ENCODE measurements at regions not wholly inside any gene's neighbourhood (a gene's known extent, or its start where the extent isn't known, plus 50 kb on each side); places are given as distances from the start of the nearest gene placed in this dataset.
"Not testable (repeated sequence)": the region's sequence is repeated elsewhere in the genome, so short reads cannot be mapped to it uniquely, and the experiment has no call there.

DNA sequence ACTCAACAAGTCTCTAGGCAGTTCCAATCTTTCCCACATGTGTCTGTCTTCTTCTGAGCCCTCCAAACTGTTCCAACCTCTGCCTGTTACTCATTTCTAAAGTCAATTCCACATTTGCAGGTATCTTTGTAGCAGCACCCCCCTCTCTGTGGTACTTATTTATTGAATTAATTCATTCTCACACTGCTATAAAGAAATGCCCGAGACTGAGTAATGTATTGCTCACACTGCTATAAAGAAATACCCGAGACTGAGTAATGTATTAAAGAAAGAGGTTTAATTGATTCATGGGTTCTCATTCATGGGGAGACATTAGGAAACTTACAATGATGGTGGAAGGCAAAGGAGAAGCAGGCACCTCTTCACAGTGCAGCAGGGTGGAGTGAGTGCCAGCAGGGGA is 1413.8 kb downstream of the SI start:
- no peak for DNase-seq (ENCODE audit: low spot score)

DNA sequence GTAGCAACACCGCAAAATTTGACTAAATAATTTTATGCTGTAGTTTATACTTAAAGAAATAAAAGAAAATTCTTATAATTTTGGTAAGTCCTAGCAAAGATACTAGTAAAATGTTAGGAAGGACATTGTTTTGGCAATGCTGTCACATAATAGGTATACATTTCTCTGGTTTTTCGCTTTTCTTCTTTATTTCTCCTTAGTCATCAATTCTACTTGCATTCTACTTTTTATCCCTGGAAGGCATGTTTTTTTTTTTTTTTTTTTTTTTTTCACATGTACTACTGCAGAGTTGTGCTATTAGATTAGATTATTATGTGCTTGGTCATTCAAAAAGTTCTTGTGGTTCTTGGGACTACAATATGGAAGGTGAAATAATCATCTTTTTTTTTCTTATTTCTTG is 1421.2 kb downstream of the SI start:
- DNase-seq (ENCODE audit: low spot score): no peak

DNA sequence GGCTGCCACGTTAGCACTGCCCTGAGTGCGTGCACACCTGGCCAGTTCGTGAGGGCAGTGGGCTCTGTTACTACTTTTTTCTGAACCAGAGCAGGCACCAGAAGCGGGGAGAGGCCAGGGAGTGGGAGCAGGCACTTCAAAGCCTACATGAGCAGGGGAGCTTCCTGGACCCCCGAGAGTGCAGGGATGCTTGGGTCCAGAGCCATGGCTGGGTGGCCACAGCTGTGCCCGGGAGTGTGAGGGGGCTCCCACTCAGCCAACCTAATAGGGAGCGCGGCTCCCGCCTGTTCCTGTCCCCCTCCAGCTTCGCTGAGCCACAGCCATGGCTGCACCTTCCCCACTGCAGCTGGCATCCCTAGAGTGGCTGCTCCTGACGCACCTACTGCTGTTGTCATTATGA is 1423.3 kb downstream of the SI start:
- no peak for DNase-seq (ENCODE audit: low spot score)

DNA sequence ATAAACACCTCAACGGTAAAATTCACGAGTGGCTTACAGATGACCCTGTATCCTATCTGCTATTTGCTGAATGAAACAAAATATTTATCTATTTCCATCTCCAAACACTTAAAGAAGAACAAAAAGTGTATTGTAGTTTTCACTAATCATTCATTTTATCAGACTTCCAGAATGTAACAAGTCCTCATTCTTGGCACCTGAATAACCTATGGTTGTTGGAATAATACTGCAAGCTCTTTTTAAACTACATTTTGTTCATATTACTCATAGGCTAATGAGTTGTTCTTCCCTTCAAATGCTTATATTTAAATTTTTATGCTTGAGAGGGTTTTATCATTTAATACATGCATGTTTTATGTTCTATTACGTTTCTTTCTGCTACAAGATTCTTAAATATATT is 1434.1 kb downstream of the SI start:
- no peak for DNase-seq (ENCODE audit: low spot score)

DNA sequence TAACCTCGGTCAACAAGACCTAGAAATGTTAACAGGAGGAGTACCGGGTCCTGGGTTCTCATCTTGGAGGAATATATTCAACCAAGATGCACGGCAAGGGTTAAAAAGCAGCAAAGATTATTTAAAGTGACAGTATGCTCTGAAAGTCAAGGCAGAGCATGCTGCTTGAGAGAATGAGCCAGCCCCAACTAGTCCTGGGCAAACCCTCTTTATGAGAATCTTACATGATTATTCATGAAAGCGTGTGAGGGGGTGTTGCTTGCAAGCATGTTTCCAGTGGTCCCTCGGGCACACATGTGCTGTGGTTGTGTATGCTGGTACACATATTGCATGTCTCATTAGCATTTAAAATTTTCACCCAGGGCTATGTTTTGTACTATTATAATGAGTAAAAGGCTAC is 1445.6 kb downstream of the SI start:
- DNase-seq (ENCODE audit: low spot score): no peak

DNA sequence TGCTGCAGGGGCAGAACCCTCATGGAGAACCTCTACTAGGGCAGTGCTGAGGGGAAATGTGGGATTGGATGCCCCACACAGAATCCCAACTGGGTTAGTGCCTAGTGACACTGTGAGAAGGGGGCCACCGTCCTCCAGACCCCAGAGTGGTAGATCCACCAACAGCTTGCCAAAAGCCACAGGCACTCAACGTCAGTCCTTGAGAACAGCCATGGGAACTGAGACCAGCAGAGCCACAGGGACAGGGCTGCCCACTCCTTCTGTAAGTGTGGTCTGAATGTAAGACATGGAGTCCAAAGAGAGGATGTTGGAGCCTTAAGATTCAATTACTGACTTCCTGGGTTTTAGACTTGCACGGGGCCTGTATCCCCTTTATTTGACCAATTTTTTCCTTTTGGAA is 1451.5 kb downstream of the SI start:
- no peak for DNase-seq (ENCODE audit: low spot score)

DNA sequence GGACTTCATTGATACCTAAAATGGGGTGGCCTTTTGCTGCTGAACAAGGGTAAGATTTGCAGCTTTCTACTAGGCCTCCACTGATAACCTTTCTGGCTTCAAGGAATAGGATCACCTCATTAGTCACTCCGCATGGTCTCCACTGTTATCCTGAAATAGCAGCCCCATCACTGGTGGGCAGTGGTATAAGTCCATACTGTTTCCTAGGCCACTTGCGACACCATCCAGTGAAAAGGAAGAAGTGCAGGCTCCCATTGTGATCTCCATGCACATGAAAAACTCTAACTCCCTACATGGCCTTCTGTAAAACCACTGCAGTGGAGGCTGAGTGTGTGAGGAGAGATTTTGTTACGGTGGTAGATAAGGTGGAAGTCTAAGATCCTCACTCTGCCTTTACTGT is 1455.9 kb downstream of the SI start:
- DNase-seq (ENCODE audit: low spot score): no peak

DNA sequence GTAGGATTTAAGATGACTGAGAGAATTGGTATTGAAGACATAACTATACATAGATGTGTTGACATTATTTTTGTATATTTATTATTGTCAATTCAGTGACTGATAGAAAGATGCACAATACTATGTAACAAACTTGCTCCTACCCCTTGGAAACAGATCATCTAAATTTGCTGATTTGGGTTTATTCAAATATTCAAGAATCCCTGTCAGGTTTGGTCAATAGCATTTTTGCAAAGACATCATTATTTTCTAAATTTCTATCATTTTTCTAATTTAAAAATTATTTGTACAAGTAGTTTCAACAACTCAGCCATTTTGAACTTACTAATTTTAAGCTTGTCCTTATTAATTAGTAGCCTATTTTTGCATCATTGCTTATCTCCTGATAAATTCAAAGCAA is 1463.4 kb downstream of the SI start:
- DNase-seq (ENCODE audit: low spot score): no peak

DNA sequence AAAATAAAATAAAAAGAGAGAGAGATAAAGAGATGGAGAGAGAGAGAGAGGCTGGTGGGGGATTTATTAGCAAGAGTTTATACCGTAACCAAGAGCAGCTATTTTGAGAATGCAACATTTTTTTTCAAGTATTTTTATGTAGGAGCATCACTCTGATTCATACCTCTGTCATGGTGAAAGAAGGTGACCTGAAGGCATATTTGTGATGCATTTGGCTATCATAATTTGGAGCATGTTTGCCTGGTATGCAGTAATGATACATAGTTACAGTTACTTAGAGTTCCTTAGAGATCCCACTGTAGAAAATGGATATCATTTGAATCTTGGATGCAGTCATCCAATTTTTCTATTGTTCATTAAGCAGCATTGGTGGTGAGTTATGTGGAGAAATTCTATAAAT is 1472.4 kb downstream of the SI start:
- DNase-seq (ENCODE audit: low spot score): no peak

DNA sequence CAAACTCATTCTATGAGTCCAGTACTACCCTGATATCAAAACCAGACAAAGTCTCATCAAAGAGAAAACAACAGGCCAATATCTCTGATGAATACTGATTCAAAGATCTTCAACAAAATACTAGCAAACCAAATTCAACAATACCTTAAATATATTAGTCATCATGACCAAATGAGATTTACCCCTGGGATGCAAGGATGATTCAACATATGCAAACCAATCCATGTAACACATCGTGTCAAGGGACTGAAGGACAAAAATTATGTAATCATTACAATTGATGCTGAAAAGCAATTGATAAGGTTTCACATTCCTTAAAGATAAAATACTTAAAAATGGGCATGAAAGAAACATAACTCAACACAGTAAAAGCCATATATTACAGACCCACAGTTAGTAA is 1476.9 kb downstream of the SI start:
- DNase-seq (ENCODE audit: low spot score): no peak

DNA sequence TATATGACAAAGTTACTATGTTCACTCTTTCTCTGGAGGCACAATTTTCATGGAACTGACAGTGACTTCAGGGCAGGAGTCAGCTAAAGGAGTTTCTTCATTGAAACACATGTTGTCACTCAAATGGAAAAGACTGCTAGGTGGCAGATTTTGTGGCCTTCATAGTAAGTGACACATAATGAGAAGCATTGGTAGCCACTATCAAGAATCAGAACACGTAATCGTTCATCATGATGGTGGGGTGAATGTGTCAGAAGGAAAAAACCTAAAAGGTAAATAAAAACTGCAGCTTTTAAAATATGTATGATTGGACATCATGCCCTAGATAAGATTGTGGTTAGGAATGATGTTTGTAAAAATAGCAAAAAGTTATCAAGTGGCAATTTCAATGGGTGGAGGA is 1491.0 kb downstream of the SI start:
- DNase-seq (ENCODE audit: low spot score): no peak

DNA sequence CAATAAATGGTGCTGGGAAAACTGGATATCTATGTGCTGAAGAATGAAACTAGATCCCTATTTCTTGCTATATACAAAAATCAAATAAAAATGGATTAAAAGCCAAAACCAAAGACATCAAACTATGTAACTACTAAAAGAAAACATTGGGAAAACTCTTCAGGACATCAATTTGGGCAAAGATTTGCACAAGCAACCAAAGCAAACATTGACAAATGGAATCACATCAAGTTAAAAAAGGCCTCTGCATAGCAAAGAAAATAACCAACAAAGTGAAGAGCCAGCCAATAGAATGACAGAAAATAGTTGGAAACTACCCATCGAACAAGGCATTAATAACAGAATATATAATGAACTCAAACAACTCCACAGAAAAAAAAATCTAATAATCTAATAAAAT is 1495.3 kb downstream of the SI start:
- no peak for DNase-seq (ENCODE audit: low spot score)

DNA sequence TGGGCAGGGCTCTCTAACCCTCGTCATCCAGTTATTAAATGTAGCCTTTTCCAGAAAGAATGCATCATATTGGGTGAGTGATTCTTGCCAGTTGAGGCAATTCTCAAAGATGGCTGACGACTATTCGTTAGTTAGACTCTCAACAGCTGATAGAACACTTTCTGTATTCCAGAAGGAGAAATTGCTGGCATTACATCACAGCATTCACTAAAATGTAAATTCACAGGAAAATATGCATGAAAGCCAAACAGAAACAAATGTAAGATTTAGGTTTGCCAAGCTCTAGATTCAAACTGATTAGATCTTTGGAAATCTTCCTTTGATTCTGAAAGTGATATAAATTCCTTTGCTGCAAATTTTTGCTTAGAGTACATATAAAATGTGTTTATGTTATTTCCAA is 1501.0 kb downstream of the SI start:
- no peak for DNase-seq (ENCODE audit: low spot score)

DNA sequence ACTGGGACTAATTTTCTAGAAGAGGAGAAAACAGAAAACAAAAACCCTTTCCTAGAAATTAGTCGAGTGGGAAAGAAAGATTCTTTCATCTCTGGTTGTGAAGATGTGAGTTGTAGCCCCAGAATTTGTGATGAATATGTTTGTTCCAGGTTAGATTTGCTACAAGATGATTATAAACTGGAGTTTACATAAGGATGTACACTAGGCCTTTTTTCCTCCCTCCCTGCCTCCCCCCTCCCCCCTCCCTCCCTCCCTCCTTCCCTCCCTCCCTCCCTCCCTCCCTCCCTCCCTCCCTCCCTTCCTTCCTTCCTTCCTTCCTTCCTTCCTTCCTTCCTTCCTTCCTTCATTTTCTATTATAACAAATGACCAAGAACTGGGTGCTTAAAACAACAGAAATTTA is 1502.0 kb downstream of the SI start:
- no peak for DNase-seq (ENCODE audit: low spot score)

DNA sequence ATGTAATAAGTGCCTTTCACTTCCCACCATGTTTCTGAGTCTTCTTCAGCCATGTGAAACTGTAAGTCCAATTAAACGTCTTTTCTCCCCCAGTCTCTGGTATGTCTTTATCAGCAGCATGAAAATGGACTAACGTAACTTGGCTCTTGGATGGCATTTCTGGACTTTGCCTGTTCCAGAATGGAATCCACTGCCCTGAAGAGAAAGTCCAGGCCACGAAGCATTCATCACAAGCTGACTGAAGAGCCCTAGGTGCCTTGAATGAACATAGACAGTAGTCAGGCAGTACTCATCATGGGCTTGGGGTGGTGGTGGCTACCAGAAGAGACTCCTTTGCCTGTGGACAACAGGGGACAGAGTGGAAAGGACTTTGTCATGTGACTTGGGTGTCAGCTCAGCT is 1505.0 kb downstream of the SI start:
- no peak for DNase-seq (ENCODE audit: low spot score)

DNA sequence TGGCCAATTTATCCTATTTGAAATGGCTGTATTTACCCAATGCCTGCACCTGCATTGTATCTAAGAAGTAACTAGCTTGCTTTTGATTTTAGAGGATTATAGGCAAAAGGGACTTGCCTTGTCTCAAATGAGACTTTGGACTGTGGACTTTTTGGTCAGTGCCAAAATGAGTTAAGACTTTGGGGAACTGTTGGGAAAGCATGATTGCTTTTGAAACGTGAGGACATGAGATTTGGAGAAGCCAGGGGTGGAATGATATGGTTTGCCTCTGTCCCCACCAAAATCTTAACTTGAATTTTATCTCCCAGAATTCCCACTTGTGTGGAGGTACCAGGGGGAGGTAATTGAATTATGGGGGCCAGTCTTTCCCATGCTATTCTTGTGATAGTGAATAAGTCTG is 1505.4 kb downstream of the SI start:
- DNase-seq (ENCODE audit: low spot score): no peak

DNA sequence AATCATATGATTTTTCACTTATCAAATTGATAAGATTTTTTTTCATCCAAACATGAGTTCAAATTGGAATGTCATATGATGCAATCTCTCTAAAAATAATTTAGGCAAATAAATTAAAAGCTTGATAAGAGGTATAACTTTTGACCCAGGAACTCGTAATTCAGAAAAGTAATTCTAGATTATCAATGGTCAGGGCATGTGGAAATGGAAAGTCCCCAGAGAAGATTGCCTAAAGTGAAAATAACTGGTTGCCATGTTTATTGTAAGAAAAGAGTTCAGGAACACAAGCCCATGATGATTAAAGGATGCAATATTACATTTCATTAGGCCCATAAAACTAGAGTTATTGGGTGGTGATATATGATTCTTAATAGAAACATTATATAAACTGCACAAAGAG is 1514.8 kb downstream of the SI start:
- DNase-seq (ENCODE audit: low spot score): no peak

DNA sequence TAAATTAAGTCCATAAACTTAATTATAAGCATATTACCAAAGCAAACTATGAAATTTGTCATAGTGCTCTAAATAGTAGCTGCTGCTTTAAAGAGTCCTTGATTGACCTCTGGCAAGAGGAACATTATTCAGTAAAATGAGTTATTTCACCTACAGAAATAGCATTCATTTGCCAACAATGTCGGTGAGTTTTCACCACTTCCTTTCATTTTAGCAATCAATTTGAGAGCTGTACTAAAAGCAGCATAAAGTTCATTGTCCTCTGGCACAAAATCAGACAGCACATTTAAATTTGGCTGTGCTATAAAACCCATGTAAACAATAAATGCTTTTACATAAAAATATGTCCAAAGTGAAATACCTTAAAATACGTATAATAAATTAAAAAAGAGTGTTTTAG is 1515.7 kb downstream of the SI start:
- DNase-seq (ENCODE audit: low spot score): no peak

DNA sequence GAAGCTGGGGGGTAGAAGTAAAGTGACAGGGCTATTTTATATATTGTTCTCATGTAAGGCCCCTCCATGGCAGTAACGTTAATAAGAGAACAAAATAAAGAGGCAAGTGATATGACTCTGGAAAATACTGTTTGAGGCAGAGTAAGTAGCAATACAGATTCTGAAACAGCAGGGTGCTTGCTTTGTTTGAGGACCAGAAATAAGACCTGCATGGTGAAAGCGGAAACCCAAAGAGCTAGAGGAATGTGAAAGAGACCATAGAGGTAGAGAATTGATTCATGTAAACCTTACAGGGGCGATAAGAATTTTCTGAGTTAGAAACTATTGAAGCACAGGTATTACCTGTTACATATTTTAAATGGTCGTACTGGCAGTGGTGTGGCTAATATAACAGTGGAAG is 1517.1 kb downstream of the SI start:
- DNase-seq (ENCODE audit: low spot score): no peak

DNA sequence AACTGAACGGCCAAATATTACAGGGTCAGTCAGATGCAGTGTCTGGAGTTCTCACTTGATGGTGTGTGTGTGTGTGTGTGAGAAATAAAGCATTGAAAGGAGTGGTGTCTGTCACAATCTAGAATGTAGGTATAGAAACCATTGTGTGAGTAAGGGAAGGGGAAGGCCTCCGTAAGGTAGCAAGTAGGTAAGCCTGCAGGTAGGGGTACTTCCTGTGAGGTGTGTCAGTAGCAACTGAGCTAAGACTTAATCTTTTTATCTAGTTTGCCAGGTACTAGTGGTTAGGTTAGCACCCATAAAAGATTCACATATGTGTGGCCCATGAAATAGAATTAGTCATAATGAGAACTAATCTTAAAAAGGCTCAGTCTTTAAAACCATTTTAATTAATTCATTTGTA is 1517.8 kb downstream of the SI start:
- DNase-seq (ENCODE audit: low spot score): no peak

DNA sequence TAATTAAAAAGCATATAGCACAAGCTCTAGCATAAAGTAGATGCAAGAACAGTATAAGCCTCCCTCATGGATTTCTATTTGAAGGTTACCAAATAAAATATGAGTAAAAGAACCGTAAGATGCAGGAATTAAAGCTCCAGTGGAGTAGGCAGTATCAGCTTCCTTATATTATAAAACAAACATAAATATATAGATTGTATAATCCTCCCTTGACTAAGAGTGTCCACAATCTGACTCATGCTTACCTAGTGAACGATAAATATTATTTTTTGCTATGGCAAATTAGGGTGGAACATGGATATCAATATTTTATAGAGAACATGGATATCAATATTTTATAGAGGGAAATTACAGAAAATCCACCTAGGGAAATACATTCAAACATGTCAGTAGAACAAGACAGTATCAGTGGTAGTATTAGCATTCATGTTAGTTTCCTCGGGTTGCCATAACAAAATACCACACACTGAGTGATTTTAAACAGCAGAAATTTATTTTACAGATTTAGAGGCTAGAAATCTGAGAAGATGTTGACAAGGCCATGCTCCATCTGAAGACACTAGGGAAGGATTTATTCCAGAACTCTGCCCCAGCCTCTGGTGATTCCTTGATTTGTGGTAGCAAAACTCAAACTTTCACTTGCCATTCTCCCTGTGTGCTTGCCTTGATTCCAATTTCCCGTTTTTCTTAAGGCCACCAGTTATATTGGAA is 1521.3 kb downstream of the SI start:
- DNase-seq (ENCODE audit: low spot score): no peak

DNA sequence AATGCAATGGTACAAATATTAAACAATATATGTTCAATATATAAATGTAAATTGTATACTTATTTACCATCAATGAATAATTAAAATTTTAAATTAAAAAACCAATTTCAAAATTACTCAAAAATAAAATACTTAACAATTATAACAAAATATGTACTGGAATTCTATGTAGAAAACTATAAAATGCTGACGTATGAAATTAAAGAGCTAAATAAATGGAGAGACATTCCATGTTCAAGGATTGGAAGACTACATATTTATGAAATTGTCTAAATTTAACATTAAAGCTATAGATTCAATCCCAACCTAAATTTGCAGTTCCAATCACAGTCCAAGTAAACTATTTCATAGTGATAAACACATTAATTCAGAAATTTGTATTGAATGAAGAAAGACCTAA is 1522.4 kb downstream of the SI start:
- DNase-seq (ENCODE audit: low spot score): no peak

DNA sequence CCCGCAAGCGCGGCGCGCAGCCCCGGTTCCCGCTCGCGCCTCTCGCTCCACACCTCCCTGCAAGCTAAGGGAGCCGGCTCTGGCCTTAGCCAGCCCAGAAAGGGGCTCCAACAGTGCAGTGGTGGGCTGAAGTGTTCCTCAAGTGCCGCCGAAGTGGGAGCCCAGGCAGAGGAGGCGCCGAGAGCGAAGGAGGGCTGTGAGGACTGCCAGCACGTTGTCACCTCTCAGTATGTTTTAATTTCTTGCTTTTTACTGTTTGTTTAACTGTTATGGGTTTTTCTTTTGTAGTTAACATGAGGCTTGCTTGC is 1525.7 kb downstream of the SI start:
- DNase-seq (ENCODE audit: low spot score): no peak

DNA sequence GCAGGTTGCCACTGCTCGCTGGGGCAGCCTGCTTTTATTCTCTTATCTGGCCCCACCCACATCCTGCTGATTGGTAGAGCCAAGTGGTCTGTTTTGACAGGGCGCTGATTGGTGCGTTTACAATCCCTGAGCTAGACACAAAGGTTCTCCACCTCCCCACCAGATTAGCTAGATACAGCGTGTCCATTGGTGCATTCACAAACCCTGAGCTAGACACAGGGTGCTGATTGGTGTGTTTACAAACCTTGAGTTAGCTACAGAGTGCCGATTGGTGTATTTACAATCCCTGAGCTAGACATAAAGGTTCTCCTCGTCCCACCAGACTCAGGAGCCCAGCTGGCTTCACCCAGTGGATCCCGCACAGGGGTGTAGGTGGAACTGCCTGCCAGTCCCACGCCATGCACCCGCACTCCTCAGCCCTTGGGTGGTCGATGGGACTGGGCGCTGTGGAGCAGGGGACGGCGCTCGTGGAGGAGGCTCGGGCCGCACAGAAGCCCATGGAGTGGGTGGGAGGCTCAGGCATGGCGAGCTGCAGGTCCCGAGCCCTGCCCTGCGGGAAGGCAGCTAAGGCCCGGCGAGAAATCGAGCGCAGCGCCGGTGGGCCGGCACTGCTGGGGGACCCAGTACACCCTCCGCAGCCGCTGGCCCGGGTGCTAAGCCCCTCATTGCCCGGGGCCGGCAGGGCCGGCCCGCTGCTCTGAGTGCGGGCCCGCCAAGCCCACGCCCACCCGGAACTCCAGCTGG is 1526.2 kb downstream of the SI start:
- not testable (repeated sequence) for DNase-seq (ENCODE audit: low spot score)
